Activated effector memory CD4-positive, alpha-beta T cell treated with anti-CD3 and anti-CD28 coated beads, Interleukin-2, amount 50 U/mL, for 16 hours (primary cell): ENCODE measurements at regions not wholly inside any gene's neighbourhood (a gene's known extent, or its start where the extent isn't known, plus 50 kb on each side); places are given as distances from the start of the nearest gene placed in this dataset.

Source experiments
- DNase-seq: peaks from one replicate; pipeline ENCODE4 v3.0.0-alpha.2; 2020

DNA sequence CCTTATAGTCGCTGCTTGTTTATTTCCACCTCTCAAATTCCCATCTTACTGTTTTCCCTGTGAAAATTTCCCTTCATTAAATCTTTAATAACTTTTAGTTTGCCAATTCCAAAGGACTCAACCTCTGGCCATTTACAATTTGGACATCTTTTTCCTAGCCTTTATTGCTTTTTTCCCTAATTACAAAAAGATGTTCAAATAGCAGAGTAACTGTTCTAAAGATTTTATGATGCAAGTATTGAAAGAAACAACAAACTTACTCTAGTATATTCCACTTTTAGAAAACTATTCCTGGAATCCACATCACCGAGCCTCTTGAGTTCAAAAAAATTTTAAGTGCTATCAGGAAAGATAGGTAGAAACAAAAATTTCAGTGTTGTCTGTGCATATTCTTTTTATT, 174.1 kb upstream of the UBE2E2 start:
- DNase-seq = no peak

DNA sequence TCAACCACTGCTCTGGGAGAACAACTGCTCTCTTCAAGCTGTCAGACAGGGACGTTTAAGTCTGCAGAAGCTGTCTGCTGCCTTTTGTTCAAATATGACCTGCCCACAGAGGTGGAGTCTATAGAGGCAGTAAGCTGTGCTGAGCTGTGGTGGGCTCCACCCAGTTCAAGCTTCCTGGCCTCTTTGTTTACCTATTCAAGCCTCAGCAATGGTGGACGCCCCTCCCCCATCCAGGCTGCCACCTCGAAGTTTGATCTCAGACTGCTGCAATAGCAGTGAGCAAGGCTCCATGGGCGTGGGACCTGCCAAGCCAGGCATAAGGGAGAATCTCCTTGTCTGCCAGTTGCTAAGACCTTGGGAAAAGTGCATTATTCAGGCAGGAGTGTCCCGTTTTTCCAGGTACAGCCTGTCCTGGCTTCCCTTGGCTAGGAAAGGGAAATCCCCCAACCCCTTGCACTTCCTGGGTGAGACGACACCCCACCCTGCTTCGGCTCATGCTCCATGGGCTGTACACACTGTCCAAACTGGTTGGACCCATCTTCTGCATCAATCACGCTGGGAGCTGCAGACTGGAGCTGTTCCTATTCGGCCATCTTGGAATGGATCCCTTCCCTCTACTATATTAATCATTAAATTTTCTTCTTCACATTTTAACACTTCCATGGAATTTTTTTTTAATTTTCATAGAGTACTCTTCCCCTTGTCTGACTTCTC, 167.0 kb upstream of the UBE2E2 start:
- DNase-seq = no peak

DNA sequence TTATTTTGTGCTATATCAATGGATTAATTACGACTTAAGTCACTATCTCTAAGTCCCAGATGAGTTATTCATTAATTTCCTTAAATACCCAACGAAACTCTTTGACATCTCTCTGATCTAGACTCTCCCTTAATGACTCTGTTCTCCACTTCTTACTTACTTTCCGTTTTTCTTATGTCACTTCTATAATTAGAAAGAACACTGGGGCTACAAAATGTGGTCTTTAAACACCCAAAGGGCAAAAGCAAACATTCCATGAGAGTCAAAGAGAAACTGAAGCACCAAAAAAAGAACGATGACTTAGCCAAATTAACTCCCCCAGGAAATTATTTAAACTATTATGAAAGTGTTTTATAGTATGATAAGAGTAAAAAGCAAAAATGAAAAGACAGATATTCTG, 166.4 kb upstream of the UBE2E2 start:
- DNase-seq = no peak

DNA sequence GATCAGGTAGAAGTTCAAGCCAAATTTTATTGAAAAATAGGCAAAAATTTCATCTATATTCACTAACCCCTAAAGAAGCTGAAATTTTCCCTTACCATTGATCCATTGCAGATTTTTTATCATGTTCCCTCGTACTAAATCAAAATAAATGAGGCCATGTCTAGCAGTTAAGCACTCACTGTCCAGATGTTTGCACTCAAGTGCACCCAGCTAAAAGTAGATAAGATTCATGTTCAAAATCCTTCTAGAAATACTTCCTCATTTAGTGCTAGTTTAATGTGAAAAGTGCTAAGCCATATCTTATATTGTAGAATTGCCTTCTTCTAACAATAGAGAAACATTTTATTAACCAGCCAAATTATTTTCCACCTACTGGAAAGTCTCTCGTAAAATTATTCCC, 164.7 kb upstream of the UBE2E2 start:
- DNase-seq = no peak

DNA sequence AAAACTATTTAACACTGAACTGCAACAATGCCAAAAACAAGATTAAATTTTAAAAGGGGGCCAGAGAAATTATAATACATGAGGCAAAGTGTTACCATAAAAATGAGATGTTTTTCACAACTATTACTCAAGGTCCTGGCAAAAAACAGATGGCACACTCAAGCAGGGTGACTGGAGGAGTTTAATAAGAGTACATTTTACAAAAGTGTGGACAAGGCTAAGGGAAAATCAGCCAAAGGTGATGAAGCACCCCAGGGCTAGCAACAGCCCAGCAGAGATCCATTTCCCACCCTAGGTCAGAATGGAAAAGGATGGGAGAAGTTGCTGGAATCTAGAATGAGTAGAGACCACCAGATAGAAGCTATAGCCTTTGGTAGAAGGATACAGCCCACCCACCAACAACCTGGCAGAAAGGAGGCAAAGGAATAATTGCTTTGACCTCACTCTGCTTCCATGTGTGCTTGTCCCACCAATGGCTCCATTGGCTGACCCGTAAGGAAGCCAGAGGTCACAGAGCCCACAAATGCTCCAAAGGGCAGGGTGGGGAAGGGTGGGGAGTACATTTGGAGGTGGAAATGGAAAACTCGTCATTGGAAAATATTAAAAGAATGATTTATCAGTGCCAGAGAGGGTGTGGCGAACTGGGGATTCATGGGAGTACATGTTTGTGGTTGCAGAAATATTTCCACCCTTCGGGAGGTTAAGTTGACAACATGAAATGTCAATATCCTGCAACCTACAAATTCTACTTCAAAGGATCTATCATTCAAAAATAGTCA, 161.0 kb upstream of the UBE2E2 start:
- no peak for DNase-seq

DNA sequence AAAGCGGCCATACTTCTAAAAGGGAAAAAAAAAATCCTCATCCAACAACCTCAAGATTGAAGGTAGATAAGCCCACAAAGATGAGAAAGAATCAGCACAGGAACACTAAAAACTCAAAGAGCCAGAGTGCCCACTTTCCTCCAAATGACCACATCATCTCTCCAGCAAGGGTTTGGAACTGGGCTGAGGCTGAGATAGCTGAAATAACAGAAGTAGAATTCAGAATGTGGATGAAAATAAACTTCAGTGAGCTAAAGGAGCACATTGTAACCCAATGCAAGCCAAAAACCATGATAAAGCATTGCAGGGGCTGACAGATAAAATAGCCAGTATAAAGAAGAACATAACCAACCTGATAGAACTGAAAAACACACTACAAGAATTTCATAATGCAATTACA, 158.7 kb upstream of the UBE2E2 start:
- no peak for DNase-seq

DNA sequence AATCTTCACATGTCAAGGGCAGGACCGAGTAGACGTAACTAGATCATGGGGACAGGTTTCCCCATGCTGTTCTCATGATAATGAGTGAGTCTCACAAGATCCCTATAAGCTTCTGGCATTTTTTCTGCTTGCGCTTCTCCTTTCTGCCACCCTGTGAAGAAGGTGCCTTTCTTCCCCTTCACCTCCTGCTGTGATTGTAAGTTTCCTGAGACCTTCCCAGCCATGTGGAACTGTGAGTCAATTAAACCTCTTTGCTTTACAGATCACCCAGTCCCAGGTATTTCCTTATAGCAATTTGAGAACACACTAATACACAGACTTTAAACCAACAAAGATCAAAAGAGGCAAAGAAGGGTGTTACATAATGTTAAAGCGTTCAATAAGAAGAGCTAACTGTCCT, 156.6 kb upstream of the UBE2E2 start:
- no peak for DNase-seq

DNA sequence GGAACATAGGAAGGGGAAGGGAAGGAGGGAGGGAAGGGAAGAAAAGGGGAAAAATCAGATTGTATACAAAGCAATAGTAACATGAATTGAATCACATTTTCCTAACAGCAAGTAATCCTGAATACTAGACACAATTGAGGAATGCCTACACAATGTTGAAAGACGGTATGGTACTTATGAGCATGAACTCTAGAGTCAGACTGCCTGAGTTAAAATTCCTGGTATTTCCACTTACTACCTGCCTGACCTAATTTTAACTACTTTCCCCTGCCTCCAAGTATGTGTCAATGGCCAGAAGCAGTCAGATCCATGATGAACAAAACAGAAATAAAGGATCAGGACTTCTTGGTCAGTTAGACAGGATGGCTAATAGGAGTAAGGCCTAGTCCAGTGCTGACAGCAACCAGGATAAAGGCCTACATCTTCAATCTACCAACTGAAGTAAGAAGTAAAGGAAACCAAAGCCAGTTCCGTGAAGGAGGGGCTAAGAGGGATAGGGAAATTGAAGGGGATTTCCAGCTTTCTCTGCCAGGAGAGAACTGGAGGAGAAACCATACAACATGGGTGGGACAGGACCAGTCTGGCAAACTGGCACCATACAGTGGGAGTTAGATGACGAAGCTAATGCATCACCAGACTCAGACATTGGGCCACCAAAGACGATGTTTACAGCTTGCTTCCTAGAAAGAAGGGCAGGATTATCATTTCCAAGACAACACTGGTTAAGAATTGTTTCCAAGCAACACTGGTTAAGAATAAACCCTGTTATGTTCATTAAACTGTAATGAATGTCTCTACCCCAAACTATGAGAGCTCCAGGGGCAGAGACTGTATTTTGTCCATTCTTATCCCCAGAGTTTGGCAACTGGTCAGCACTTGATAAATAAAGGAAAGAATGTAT, 151.6 kb upstream of the UBE2E2 start:
- DNase-seq = no peak

DNA sequence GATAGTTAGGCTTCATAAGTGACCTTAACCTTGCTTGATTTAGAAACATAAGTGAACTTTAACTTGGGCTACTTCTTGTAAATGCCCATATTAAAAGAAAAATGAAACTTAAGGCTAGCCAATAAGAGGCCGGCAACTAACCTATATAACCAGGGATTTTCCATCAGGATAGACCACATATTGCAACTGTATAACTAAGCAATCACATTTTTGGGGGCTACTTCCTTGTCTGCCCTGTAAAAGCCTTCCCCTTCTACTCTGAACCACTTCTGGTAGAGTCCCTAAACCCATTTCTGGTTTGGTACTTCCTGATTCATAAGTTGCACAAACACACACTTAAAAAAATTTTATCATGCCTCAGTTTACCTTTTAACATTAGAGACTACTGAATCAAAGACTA, 150.9 kb upstream of the UBE2E2 start:
- DNase-seq = no peak

DNA sequence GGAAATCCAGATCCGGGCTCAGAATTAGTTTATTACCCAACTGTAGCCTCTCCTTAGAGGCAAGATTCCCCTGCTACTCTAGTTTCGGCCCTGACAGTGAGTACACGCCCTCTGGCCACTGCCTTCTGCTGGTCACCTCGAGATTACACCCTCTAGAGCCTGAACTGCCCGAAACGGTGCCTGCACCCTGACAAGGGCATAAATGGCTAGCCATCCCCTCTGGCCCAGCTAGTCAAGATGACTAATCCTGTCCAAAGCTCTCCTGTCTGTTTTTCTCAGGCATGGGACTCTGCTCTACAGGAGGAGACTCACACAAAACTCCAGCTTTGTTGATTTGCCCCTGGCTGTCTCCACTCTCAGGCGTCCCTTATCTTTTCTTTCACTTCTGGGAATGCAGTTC, 150.5 kb upstream of the UBE2E2 start:
- no peak for DNase-seq

DNA sequence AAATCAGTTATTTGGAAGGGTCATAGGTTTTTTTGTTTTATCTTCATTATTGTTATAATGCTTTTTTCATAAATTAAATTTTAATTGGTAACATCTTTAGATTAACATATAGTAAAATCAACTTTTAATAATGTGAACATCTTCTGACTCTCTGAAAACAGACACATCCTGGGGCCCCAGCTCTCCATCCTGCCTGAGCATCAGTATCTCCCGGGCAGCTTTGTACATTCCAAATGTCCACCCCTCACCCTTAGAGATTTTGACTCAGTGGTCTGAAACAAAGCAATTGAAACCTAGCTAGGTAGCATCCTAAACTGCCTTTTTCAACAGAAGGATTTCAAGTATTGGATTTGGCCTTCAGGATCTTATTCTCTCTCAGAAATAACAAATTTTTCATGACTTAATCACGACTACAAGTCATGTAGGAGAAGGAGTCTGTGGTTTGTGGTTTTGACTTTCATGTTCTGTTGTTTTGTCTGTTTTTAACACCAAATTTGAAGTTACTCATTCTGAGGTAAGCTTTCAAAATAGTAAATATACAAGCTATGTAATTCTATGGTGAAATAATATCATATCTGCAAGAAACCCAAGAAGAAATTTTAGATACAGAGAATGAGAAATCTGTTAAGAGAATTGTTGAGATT, 147.3 kb upstream of the UBE2E2 start:
- no peak for DNase-seq

DNA sequence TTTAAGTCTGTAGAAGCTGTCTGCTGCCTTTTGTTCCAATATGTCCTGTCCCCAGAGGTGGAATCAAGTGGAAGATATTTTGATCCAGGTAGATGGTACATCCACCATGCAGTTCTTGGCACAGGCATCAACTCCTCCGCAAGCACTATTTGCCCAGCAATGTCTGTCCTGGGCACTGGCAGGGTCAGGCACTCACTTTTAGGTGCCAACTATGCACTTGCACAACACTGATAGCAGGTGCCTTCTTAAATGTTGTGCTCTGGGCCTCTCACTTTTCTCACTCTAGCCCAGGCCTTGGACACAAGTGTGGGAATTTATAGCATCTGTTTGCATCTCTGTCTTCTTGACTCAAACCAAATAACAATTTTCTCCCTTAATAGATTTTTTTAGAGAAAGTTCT, 140.5 kb upstream of the UBE2E2 start:
- DNase-seq = no peak

DNA sequence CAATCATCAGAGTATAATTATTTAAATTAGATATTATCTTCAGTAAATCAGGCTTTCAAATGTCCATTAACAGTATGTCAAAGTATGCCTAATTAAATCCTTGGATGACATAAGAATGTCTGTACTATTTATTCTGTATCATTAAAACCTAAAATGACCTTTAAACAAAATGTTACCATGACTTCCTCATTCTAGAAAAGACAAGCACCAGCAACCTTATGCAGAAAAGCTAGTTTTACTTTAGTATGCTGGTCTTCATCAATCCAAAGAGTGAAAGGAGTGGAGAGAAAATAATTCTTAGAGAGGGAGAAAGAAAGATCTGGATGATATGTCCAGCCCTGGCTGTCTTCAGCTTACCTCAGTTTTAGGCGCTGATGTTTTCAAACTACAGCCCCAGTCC, 140.1 kb upstream of the UBE2E2 start:
- DNase-seq = no peak

DNA sequence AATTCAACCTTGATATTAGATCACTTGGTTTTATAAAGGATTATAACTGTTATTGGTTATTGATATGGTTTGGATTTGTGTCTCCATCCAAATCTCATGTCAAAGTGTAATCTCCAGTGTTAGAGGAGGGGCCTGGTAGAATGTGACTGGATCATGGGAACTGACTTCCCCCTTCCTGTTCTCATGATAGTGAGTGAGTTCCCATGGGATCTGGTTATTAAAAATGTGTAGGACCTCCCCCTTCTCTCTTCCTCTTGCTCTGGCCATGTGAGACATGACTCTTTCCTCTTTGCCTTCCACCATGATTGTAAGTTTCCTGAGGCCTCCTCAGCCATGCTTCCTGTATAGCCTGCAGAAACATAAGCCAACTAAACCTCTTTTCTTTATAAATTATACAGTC, 136.0 kb upstream of the UBE2E2 start:
- no peak for DNase-seq

DNA sequence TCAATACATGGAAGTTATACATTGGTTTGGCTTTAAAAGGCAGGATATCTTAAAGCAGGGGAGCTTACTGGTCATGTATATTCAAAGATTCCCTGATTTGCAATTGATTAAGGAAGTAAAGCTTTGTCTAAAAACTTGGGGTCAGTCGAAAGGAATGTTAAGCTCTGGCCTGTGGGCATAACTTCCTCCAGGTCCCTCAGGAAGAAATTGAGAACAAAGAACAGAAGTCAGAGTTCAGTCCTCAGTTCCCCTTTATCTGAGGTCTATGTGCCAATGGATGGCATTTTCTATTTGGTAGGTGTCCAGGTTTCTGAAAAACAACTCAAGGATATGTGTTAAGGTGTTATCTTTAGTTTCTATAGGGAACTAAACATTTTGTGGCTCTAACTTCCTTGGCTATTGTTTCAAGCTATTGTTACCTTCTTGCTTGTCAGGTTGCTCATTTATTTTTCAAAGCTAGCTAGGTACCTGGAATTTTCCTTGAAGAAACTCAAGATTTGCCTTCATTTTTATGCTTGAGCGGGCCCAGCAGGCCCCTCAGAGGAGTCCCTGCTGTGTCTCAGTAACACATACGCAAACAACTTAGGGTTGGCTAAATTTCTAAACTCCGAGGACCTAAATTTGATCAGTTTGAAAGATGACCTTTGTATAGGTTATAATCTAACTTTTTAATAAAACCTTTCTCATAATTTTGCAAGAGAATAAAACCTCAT, 135.0 kb upstream of the UBE2E2 start:
- DNase-seq = no peak

DNA sequence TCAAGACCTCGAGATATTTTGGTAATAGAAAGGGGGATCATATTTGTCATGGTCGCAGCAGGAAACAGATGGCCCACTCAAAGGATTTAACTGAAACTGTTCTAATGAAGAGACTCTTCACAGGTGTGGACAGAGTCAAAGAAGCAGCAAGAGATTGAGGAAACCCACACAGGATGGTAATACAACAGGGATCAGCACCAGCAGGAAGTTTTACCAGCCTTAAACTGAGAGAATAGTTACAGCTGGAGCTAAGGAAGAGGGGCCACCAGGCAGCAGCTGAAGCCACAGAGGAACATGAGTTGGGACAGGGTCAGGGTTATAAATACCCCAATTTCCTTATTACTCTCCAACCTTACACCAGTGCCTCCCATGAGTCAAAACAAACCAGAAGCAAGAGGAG, 131.8 kb upstream of the UBE2E2 start:
- no peak for DNase-seq

DNA sequence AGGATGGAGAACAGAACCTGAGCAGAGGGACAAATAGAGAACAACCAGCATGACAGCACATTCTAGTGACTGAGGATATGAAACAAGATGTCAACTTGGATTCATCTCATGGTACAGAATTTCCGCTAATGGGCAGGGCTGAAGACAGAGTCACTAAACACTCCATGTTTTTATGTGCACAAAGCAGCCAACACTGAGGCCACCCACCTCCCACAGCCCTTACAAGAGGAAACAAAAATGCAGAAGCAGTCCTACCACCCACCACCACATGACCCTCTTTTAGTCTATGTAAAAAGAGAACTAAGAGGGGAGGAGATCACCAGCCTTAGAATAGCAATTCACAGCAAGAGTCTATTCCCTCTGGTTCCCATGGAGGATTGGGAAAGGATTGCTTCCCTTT, 131.4 kb upstream of the UBE2E2 start:
- DNase-seq = no peak

DNA sequence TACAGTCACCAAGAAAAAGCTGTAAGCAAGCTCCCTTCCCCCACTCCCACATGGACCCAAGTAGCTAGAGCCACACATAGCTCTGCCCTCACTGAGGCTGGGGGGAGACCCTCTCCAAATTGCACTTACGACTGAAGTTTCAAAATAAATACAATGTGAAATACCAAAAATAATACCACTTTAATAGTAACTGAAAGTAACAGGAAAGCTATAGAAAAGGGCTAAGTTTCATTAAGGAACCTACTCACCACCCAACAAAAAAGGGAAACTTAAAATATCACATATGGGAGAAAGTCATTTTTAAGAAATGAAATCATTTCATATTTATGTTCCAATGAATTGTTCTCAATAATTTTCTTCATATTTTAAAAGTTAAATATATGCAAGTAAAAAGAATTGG, 130.4 kb upstream of the UBE2E2 start:
- no peak for DNase-seq

DNA sequence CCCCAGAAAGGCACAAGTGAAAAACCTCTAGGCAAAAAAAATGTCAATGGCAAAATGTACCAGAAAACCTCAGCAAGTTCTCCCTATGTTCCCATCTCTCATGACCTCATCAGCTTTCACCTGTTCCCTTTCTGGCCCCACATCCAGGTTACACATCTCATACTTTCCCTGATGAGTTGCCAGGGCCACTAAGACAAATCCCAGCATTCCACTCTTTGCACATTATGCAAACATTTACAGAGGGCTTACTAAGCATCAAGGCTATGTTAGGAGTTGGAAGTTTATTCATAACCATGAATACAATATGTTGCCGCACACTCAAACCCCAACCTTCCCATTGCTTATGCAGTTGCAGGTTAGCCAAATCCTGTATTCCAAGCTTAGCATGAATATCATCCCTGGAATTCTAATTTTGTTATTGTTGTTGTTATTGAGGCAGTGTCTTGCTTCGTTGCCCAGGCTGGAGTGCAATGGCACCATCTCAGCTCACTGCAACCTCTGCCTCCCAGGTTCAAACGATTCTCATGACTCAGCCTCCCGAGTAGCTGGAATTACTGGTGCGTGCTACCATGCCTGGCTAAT, 129.3 kb upstream of the UBE2E2 start:
- DNase-seq = no peak

DNA sequence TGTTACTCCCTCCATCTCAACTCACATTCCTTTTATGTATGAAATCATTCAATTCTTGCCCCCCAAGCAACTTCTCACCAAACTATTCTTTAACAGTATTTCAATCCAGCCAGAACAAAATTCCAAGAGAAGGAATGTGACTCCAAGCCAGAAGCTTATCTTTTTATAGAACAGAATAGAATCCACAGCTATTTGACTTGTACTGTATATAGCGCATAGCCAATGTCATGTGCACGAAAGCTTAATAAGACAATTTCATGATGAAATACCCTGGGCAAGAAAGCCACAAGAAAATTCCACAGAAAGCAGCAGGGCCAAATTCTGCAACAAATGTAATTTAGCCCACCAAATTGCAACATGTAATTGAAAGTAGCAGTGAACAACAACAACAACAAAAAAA, 127.6 kb upstream of the UBE2E2 start:
- DNase-seq = no peak

DNA sequence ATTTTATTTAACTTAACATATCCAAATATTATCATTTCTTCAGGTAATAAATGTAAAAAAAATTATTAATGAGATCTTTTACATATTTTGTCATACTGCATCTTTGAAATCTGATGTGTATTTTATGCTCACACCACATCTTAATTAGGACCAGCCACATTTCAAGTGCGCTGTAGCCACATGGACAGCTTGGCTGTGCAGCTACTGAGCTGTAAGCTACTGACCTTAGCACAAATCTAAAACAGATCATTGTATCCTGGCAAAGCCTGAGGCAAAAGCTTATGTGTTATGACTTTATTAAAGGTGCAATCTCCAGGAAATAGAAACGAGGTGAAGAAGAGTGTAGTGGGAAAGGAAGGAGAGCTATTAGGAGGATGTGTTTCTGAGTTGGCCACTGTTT, 126.7 kb upstream of the UBE2E2 start:
- DNase-seq = no peak

DNA sequence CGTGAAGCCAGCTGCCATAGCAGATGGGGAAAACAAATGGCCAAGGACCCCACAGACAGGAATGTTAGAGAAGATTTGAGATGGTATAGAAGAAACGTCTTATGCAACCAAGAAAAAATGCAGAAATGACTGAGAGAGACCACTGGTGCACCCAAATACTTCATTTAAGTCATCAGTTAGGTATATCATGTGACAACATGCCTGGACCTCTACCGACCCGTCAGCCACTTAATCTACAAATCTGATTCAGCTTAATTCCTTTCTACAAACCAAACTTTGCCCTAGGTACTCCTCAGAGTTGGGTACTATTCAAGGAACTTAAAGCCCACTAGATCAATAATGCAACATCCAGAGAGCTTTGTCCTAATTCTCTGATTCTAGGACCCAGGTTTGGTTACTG, 126.0 kb upstream of the UBE2E2 start:
- DNase-seq = no peak
